ENCODE measurements at regions not wholly inside any gene's neighbourhood (a gene's known extent, or its start where the extent isn't known, plus 50 kb on each side); places are given as distances from the start of the nearest gene placed in this dataset.

DNA sequence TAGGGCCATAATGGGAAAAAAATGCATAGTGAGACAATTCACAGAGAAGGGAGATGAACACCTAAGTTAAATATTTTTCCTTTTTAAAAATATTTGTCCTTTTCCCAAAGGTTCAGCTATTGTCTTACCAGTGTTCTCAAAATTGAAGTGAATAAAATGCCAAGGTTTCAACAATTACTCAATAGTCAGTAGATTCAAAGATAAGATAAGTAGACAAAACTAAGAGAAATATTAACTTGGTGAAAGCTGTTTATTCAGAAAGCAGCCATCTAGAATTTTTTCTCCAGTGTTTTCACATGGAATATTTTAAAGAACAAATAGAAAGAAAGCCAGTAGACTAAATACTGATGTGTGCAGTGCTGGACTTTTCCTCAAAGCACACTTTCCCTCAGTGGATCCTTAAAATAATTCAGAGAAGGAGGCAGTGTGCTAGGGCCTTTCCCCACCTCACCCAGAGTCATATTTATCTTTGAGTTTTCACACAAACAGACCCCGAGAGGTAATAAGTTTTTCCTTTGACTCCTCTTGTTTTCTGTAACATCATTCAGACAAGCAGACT, 144.5 kb upstream of the PLEKHG7 start:
- H3K36me3 ChIP-seq (ENCODE audit: control insufficient read depth, insufficient read depth, low read length): no peaks in the 10 kb centered on the region
- no peak for DNase-seq (ENCODE audit: extremely low read depth, insufficient read length)
- no peaks in the 10 kb centered on the region for H3K27me3 ChIP-seq (replicated peaks; ENCODE audit: control insufficient read depth, insufficient read depth, low read length)
- peak overlapping the region; percentile 63 for H3K4me3 ChIP-seq (replicated peaks; ENCODE audit: low read depth, low read length)
- TF ChIP-seq, protein P1, sequence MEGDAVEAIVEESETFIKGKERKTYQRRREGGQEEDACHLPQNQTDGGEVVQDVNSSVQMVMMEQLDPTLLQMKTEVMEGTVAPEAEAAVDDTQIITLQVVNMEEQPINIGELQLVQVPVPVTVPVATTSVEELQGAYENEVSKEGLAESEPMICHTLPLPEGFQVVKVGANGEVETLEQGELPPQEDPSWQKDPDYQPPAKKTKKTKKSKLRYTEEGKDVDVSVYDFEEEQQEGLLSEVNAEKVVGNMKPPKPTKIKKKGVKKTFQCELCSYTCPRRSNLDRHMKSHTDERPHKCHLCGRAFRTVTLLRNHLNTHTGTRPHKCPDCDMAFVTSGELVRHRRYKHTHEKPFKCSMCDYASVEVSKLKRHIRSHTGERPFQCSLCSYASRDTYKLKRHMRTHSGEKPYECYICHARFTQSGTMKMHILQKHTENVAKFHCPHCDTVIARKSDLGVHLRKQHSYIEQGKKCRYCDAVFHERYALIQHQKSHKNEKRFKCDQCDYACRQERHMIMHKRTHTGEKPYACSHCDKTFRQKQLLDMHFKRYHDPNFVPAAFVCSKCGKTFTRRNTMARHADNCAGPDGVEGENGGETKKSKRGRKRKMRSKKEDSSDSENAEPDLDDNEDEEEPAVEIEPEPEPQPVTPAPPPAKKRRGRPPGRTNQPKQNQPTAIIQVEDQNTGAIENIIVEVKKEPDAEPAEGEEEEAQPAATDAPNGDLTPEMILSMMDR (IDR thresholded peaks at IDR 0.05; ENCODE audit: insufficient read depth, low read length, poor library complexity, severe bottlenecking): no peak

DNA sequence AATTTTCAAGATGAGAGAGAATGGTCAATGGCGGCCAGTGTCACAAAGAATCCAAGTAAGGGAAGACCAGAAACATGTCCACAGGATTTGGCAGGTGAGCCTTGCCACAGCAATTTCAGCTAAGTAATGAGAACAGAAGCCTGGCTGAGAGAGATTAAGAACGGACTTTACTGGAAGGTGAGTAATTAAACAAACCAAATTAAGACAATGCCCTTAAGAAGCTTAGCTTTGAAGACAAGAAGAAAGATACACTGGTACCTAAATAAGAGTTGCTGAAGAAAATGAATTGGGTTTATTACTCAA, 145.4 kb upstream of the PLEKHG7 start:
- no peaks in the 10 kb centered on the region for H3K36me3 ChIP-seq (ENCODE audit: control insufficient read depth, insufficient read depth, low read length)
- H3K27me3 ChIP-seq (replicated peaks; ENCODE audit: control insufficient read depth, insufficient read depth, low read length): no peaks in the 10 kb centered on the region
- H3K4me3 ChIP-seq (replicated peaks; ENCODE audit: low read depth, low read length): peak overlapping the region; percentile 63
- no peak for DNase-seq (ENCODE audit: extremely low read depth, insufficient read length)
- TF ChIP-seq, protein P1 (IDR thresholded peaks at IDR 0.05; ENCODE audit: insufficient read depth, low read length, poor library complexity, severe bottlenecking): no peak

DNA sequence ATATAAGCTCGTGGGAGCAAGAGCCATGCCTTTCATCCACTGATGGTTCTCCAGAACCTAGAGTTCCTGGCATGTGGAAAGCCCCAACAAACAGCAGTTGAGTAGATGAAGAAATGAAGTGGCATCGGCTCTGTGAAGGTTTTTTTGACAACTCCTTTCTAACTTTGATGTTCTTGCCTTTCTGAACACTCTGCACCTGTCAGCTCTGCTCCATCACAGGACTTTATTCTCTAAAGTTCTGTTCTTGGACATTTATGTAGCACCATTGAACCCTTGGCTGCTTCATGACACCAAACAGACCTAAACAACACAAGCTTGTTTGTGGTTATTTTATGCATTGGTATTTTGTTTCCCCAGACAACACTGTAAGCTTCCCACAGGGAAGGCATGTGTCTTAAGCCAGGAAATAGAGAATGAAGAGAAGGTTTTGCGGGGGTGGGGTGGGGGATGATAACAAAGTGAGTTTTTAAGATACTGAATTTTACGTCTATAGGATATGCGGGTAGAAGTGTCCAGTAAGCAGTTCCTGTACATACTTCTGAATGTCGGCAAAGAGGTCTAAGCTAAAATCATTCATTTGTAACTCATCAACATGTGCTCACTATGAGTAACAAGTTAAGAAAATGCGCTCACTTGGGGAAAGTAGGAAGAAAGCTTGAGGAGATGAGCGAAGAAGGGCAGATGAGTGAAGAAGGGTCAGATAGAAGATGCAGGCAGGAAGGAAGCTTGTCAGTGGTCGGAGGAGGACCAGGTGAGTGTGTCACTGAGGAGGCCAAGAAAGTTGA, 146.0 kb upstream of the PLEKHG7 start:
- Histone ChIP-seq H3K27me3 (replicated peaks; ENCODE audit: control insufficient read depth, insufficient read depth, low read length) (no peaks in the 10 kb centered on the region), H3K4me3 (replicated peaks; ENCODE audit: low read depth, low read length) (peak overlapping the region; percentile 63), H3K36me3 (ENCODE audit: control insufficient read depth, insufficient read depth, low read length) (no peaks in the 10 kb centered on the region)
- TF ChIP-seq, protein P1 (IDR thresholded peaks at IDR 0.05; ENCODE audit: insufficient read depth, low read length, poor library complexity, severe bottlenecking): no peak
- DNase-seq (ENCODE audit: extremely low read depth, insufficient read length): no peak

DNA sequence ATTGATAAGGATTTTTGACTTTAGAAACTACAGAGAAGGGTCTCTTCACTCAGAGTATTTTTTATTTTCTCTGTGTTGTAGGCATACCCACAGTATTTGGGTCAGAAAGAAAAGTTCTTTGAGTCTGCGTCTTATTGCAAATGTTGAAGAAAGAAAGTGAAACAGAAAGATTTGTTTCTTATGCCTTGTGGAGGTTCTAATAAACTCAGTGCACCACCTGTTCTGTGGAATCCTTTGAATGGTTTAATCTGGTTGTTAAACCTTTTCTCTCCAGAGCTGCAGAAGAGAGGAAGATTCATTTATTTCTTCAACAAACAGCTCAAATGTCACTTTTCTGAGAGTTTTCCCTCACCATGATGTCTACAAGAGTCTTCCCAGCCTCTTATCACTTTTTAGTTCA, 146.6 kb upstream of the PLEKHG7 start:
- no peaks in the 10 kb centered on the region for H3K27me3 ChIP-seq (replicated peaks; ENCODE audit: control insufficient read depth, insufficient read depth, low read length)
- TF ChIP-seq, protein P1 (IDR thresholded peaks at IDR 0.05; ENCODE audit: insufficient read depth, low read length, poor library complexity, severe bottlenecking): no peak
- peak overlapping the region; percentile 63 for H3K4me3 ChIP-seq (replicated peaks; ENCODE audit: low read depth, low read length)
- DNase-seq (ENCODE audit: extremely low read depth, insufficient read length): no peak
- H3K36me3 ChIP-seq (ENCODE audit: control insufficient read depth, insufficient read depth, low read length): no peaks in the 10 kb centered on the region

DNA sequence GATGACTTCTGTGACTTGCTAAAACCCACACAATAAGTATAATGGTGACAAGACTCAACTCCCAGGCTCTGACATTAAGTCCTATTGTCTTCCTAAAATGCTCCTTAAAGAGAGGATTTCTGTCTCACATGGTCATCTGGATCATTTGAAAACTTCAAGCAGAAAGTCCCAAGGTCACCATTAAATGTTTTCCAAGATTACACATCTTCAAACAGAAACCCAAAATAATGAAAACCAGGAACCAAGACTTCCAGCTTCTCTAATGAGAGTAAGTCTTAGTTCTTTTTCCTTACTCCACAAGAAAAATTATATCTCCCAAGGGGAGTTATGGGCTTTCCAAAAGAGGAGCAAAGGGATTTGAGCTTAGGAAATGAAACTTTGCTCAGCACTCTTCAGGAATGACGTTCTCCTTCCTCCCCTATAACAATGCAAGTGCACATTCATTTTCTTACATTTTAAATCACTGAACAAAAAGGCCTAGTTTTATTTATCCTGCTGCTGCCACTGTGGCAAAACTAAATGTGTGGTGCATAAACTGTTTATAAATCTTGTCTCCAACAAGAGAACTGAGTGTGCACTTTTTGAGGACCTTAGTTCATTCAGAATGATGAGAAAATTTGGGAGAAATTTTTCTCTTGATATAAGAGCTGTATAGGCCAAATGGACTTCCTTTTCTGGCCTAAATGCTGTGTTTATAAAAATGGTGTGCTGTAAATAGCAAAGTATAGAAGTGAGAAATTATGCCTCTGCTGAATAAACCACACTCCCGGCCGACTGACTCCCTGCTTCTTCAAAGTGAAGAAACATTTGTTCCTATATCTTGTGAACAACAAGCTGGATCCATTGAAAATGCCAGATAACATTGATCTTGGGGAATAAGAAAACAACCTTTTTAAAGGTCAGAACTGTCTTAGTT, 148.4 kb upstream of the PLEKHG7 start:
- TF ChIP-seq, protein P1 (IDR thresholded peaks at IDR 0.05; ENCODE audit: insufficient read depth, low read length, poor library complexity, severe bottlenecking): no peak
- no peak for DNase-seq (ENCODE audit: extremely low read depth, insufficient read length)
- H3K36me3 ChIP-seq (ENCODE audit: control insufficient read depth, insufficient read depth, low read length): no peaks in the 10 kb centered on the region
- no peak overlapping the region for H3K4me3 ChIP-seq (replicated peaks; ENCODE audit: low read depth, low read length)
- no peaks in the 10 kb centered on the region for H3K27me3 ChIP-seq (replicated peaks; ENCODE audit: control insufficient read depth, insufficient read depth, low read length)

Measured in GM06990 (cell line).